GM23248 (cell line): ENCODE measurements at regions not wholly inside any gene's neighbourhood (a gene's known extent, or its start where the extent isn't known, plus 50 kb on each side); places are given as distances from the start of the nearest gene placed in this dataset.

Source experiments
- DNase-seq: peaks from one replicate; pipeline ENCODE4 v3.0.0-alpha.2; 2015
- H2AFZ ChIP-seq: fragments of 200-600 bp; sonication (generic); 2 replicates; pipeline ENCODE4 v1.6.1; 2016; ENCODE audit warnings: antibody characterized with exemption
- H3F3A ChIP-seq: fragments of 200-600 bp; sonication (generic); 2 replicates; pipeline ENCODE4 v1.6.1; 2016; ENCODE audit warnings: mild to moderate bottlenecking, antibody characterized with exemption, mixed run types; ENCODE audit not compliant: insufficient read depth
- H3K27ac ChIP-seq: fragments of 200-600 bp; sonication (generic); 2 replicates; pipeline ENCODE4 v1.5.1; 2016; ENCODE audit warnings: mild to moderate bottlenecking
- H3K27me3 ChIP-seq: fragments of 200-600 bp; sonication (generic); replicated peaks from 2 replicates; pipeline ENCODE4 v1.6.1; 2016; ENCODE audit warnings: mild to moderate bottlenecking; ENCODE audit not compliant: insufficient read depth
- H3K36me3 ChIP-seq: fragments of 200-600 bp; sonication (generic); 2 replicates; pipeline ENCODE4 v1.6.1; 2016; ENCODE audit warnings: low read depth, mild to moderate bottlenecking
- H3K4me1 ChIP-seq: fragments of 200-600 bp; sonication (generic); 2 replicates; pipeline ENCODE4 v1.6.1; 2016; ENCODE audit warnings: mild to moderate bottlenecking; ENCODE audit not compliant: insufficient read depth
- H3K4me2 ChIP-seq: fragments of 200-600 bp; sonication (generic); one replicate; pipeline ENCODE4 v1.6.1; 2016; ENCODE audit warnings: mild to moderate bottlenecking; ENCODE audit not compliant: unreplicated experiment
- H3K4me3 ChIP-seq: fragments of 200-600 bp; sonication (generic); 2 replicates; pipeline ENCODE4 v1.5.1; 2016; ENCODE audit warnings: mild to moderate bottlenecking
- H3K79me2 ChIP-seq: fragments of 200-600 bp; sonication (generic); 2 replicates; pipeline ENCODE4 v1.6.1; 2016; ENCODE audit warnings: mild to moderate bottlenecking; ENCODE audit not compliant: insufficient read depth
- H3K9ac ChIP-seq: fragments of 200-600 bp; sonication (generic); 2 replicates; pipeline ENCODE4 v1.6.1; 2016; ENCODE audit warnings: mild to moderate bottlenecking
- H3K9me2 ChIP-seq: fragments of 200-600 bp; sonication (generic); 2 replicates; pipeline ENCODE4 v1.6.1; 2016; ENCODE audit warnings: mixed run types, mild to moderate bottlenecking, moderate library complexity; ENCODE audit not compliant: insufficient read depth
- H3K9me3 ChIP-seq: fragments of 200-600 bp; sonication (generic); one replicate; pipeline ENCODE4 v1.6.1; 2017; ENCODE audit warnings: low read depth
- H4K20me1 ChIP-seq: fragments of 200-600 bp; sonication (generic); 2 replicates; pipeline ENCODE4 v1.6.0; 2016; ENCODE audit not compliant: insufficient read depth
- EZH2 ChIP-seq: fragments of 200-600 bp; sonication (generic); IDR thresholded peaks from 2 replicates; pipeline ENCODE4 v1.6.1; 2018; ENCODE audit warnings: antibody characterized with exemption, mild to moderate bottlenecking; ENCODE audit not compliant: insufficient read depth, poor library complexity, severe bottlenecking
- EZH2phosphoT487 ChIP-seq: fragments of 200-600 bp; sonication (generic); IDR thresholded peaks from 2 replicates; pipeline ENCODE4 v1.6.1; 2018; ENCODE audit warnings: antibody characterized with exemption, moderate library complexity, mild to moderate bottlenecking, low read depth; ENCODE audit not compliant: insufficient read depth
- WGBS, 2 experiments: methylation state at CpG; one replicate each; pipeline ENCODE4 v1.1.6; 2015 to 2017; ENCODE audit warnings: low lambda C conversion rate in 2 of 2, low coverage in 1 of 2; ENCODE audit errors: missing lambda C conversion rate in 2 of 2; 5-methylcytosine and 5-hydroxymethylcytosine counted together
- in situ Hi-C: fragments of 300-500 bp; cut with MboI; formaldehyde crosslinking; loops from 2 replicates; pipeline ENCODE4 v1.15.0; 2020

GRCh38 chr11:80390505-80390904 lies 949.7 kb upstream of the TENM4 start:
- H3K36me3 ChIP-seq, result no peaks in the 10 kb centered on the region
- no peaks in the 10 kb centered on the region for H4K20me1 ChIP-seq
- H3K9me2 ChIP-seq, result no peaks in the 10 kb centered on the region
- 0 to 4% methylated on average over 2 of the region's 2 CpGs for WGBS, 2 experiments
- no peak overlapping the region for H3K4me3 ChIP-seq
- H3K27me3 ChIP-seq, result no peaks in the 10 kb centered on the region
- H3K4me2 ChIP-seq, result no peak overlapping the region
- H3K79me2 ChIP-seq, result no peaks in the 10 kb centered on the region
- in situ Hi-C loops, result no loop called here
- H3F3A ChIP-seq, result no peaks in the 10 kb centered on the region
- TF ChIP-seq EZH2, result no peak
- TF ChIP-seq EZH2phosphoT487, result no peak
- H2AFZ ChIP-seq, result no peak overlapping the region
- DNase-seq, result no peak
- no peaks in the 10 kb centered on the region for H3K9me3 ChIP-seq
- H3K27ac ChIP-seq, result no peak overlapping the region
- no peaks in the 10 kb centered on the region for H3K4me1 ChIP-seq
- no peak overlapping the region for H3K9ac ChIP-seq

GRCh38 chr11:80388536-80388935 lies 947.7 kb upstream of the TENM4 start:
- in situ Hi-C loops, result no loop called here
- Histone ChIP-seq H3K27ac (no peak overlapping the region), H3K4me1 (no peaks in the 10 kb centered on the region), H3K36me3 (no peaks in the 10 kb centered on the region), H3K79me2 (no peaks in the 10 kb centered on the region), H3K27me3 (no peaks in the 10 kb centered on the region), H3K4me3 (no peak overlapping the region), H3F3A (no peaks in the 10 kb centered on the region), H4K20me1 (no peaks in the 10 kb centered on the region), H3K9me2 (no peaks in the 10 kb centered on the region), H3K9ac (no peak overlapping the region), H3K4me2 (no peak overlapping the region), H2AFZ (no peak overlapping the region), H3K9me3 (no peaks in the 10 kb centered on the region)
- no peak for TF ChIP-seq EZH2phosphoT487
- TF ChIP-seq EZH2, result no peak
- DNase-seq, result no peak
- WGBS, 2 experiments, result 4 to 10% methylated on average over 4 of the region's 4 CpGs

DNA sequence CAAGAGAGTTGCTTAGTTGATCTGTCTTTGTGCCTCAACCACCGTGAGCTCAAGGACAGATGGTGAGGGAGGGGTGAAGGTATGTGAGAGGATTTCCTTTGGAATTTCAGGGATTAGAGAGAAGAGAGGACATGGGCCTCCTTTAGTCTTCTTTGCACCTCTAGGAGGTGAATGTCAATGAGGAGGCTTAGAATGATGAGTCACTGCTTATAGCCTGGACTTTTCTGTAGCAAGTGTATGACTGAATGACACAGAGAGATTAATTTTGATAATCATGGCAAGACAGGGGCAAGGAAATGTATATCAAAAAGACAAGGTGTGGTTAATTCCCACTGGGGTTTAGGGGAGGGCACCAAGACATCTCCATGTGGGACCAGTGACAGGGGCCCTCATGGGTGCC lies 947.3 kb upstream of the TENM4 start:
- in situ Hi-C loops, result no loop called here
- H3K27me3 ChIP-seq, result no peaks in the 10 kb centered on the region

DNA sequence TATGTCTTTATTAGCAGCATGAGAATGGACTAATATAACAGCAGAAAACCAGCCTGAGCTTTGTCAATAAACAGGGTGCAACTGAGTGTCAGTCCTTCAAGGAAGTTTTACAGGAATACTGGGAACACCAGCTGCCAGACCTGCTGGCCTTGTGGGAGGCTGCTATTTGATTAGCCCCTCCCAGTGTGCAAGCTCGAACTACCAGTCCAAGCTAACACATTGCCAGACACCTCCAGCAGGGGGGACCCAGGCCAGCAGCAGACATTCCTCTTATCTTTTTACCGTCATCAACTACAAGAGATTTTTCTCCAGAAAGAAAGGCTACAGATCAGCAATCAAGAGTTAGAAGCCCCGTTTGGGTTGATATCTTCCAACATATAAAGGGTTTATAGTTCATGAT lies 942.8 kb upstream of the TENM4 start:
- no peak overlapping the region for H3K27ac ChIP-seq
- H4K20me1 ChIP-seq, result no peaks in the 10 kb centered on the region
- DNase-seq, result no peak
- 7 to 12% methylated on average over 3 of the region's 3 CpGs for WGBS, 2 experiments
- no peaks in the 10 kb centered on the region for H3K4me1 ChIP-seq
- no peaks in the 10 kb centered on the region for H3K9me2 ChIP-seq
- H2AFZ ChIP-seq, result no peak overlapping the region
- H3K36me3 ChIP-seq, result no peaks in the 10 kb centered on the region
- H3K4me3 ChIP-seq, result no peak overlapping the region
- H3K9ac ChIP-seq, result no peak overlapping the region
- in situ Hi-C loops, result no loop called here
- no peak overlapping the region for H3K4me2 ChIP-seq
- no peak for TF ChIP-seq EZH2
- no peak for TF ChIP-seq EZH2phosphoT487
- no peaks in the 10 kb centered on the region for H3K27me3 ChIP-seq
- no peaks in the 10 kb centered on the region for H3K79me2 ChIP-seq
- H3F3A ChIP-seq, result no peaks in the 10 kb centered on the region
- no peaks in the 10 kb centered on the region for H3K9me3 ChIP-seq

More for the DNA sequence above, 947.3 kb upstream of the TENM4 start:
- no peaks in the 10 kb centered on the region for H3K4me1 ChIP-seq
- H3K9me3 ChIP-seq, result no peaks in the 10 kb centered on the region
- TF ChIP-seq EZH2 (no peak), EZH2phosphoT487 (no peak)
- no peaks in the 10 kb centered on the region for H3K79me2 ChIP-seq
- H3K9me2 ChIP-seq, result no peaks in the 10 kb centered on the region
- no peaks in the 10 kb centered on the region for H4K20me1 ChIP-seq
- H3F3A ChIP-seq, result no peaks in the 10 kb centered on the region
- no peak overlapping the region for H3K9ac ChIP-seq
- no peak overlapping the region for H3K27ac ChIP-seq
- H3K4me2 ChIP-seq, result no peak overlapping the region
- no peaks in the 10 kb centered on the region for H3K36me3 ChIP-seq
- H2AFZ ChIP-seq, result no peak overlapping the region
- DNase-seq, result no peak
- no peak overlapping the region for H3K4me3 ChIP-seq
- WGBS, 2 experiments, result 34 to 47% methylated on average over 1 of the region's 1 CpG

- Histone ChIP-seq H4K20me1 (no peaks in the 10 kb centered on the region), H3K4me3 (no peak overlapping the region), H2AFZ (no peak overlapping the region), H3K4me2 (no peak overlapping the region), H3K27me3 (no peaks in the 10 kb centered on the region), H3K27ac (no peak overlapping the region), H3K36me3 (no peaks in the 10 kb centered on the region), H3K9ac (no peak overlapping the region), H3F3A (no peaks in the 10 kb centered on the region), H3K9me3 (no peaks in the 10 kb centered on the region), H3K79me2 (no peaks in the 10 kb centered on the region), H3K9me2 (no peaks in the 10 kb centered on the region), H3K4me1 (no peaks in the 10 kb centered on the region)
- WGBS, 2 experiments, result 15 to 33% methylated on average over 1 of the region's 1 CpG
- in situ Hi-C loops, result no loop called here
- no peak for TF ChIP-seq EZH2phosphoT487
- no peak for TF ChIP-seq EZH2
- no peak for DNase-seq
Observed at GRCh38 chr11:80379620-80380278, 938.9 kb upstream of the TENM4 start.
